ENCODE measurements at regions not wholly inside any gene's neighbourhood (a gene's known extent, or its start where the extent isn't known, plus 50 kb on each side); places are given as distances from the start of the nearest gene placed in this dataset.

- TF ChIP-seq ZNF592 (IDR thresholded peaks at IDR 0.05) (no peak), E2F4 (IDR thresholded peaks at IDR 0.05; ENCODE audit: low read depth, low read length) (no peak), RELA (IDR thresholded peaks at IDR 0.05; ENCODE audit: borderline replicate concordance, partially characterized antibody) (no peak)
Observed at GRCh38 chr2:58638256-58638805, 397.2 kb upstream of the FANCL start (continued).

- no TSS peak for BruUV-seq (replicated peaks)
- no peaks in the 10 kb centered on the region for H3K9me3 ChIP-seq (replicated peaks; ENCODE audit: control insufficient read depth, insufficient read depth, low read length)
- ChIA-PET SMC1A (ENCODE audit: uncharacterized antibody, unreplicated experiment) (no interaction called here), CTCF (no interaction called here), RAD21 (ENCODE audit: unreplicated experiment) (no interaction called here), POLR2A (no interaction called here)
- no peaks in the 10 kb centered on the region for H3K36me3 ChIP-seq (ENCODE audit: control insufficient read depth in 2 of 2, insufficient read depth in 2 of 2, low read length in 1 of 2)
- no peaks in the 10 kb centered on the region for H3K4me1 ChIP-seq (ENCODE audit: control insufficient read depth, insufficient read depth, low read length)
- ATAC-seq (no peak), DNase-seq (ENCODE audit: low read depth, low spot score) (no peak), FAIRE-seq (no peak)
- H3K4me3 ChIP-seq: no peak overlapping the region
- no peaks in the 10 kb centered on the region for H3K79me2 ChIP-seq (ENCODE audit: control insufficient read depth, insufficient read depth, low read length)
- in situ Hi-C loops (cut with MboI) (no loop called here), intact Hi-C loops (cut with micrococcal nuclease; ENCODE audit: unreplicated experiment) (no loop called here)
- H4K20me1 ChIP-seq (ENCODE audit: control insufficient read depth, insufficient read depth): no peaks in the 10 kb centered on the region
- no peak overlapping the region for H3K4me2 ChIP-seq (ENCODE audit: control insufficient read depth, insufficient read depth)
- no peak overlapping the region for H3K9ac ChIP-seq (ENCODE audit: control insufficient read depth, insufficient read depth, low read length)
- H3K27ac ChIP-seq (ENCODE audit: control insufficient read depth, insufficient read depth): no peak overlapping the region
- 47% methylated on average over 4 of the region's 4 CpGs for WGBS (ENCODE audit: insufficient coverage, insufficient replicate concordance, low lambda C conversion rate, missing lambda C conversion rate)
- no peak overlapping the region for H2AFZ ChIP-seq (ENCODE audit: control insufficient read depth, low read depth, low read length)
- H3K27me3 ChIP-seq (replicated peaks in 1 of 2; ENCODE audit: control insufficient read depth in 2 of 2, insufficient read depth in 2 of 2, low read length in 1 of 2): no peaks in the 10 kb centered on the region
- TF ChIP-seq SIX5 (IDR thresholded peaks at IDR 0.05; ENCODE audit: low read depth, low read length, severe bottlenecking): no peak
- no peak for TF ChIP-seq USF2 (IDR thresholded peaks at IDR 0.05; ENCODE audit: borderline replicate concordance, low read depth, low read length)
- TF ChIP-seq JUND (IDR thresholded peaks at IDR 0.05; ENCODE audit: low read depth, low read length): no peak
- no peak for TF ChIP-seq PBX3 (IDR thresholded peaks at IDR 0.05; ENCODE audit: insufficient replicate concordance, low read depth, low read length)
- TF ChIP-seq KLF5 (IDR thresholded peaks at IDR 0.05; ENCODE audit: partially characterized antibody): no peak
- TF ChIP-seq TCF3 (IDR thresholded peaks at IDR 0.05; ENCODE audit: borderline replicate concordance, insufficient read depth, low read depth, low read length): no peak
- no peak for TF ChIP-seq ZNF592 (IDR thresholded peaks at IDR 0.05)
- no peak for TF ChIP-seq STAT3 (IDR thresholded peaks at IDR 0.05; ENCODE audit: low read depth, low read length)
Observed at GRCh38 chr2:58636872-58637271, 395.7 kb upstream of the FANCL start.

All from GM12878 (cell line).